ENCODE measurements at regions not wholly inside any gene's neighbourhood (a gene's known extent, or its start where the extent isn't known, plus 50 kb on each side); places are given as distances from the start of the nearest gene placed in this dataset.
A peak's percentile ranks its signal among the peaks of the same experiment; 100 is the strongest.
"Not testable (repeated sequence)": the region's sequence is repeated elsewhere in the genome, so short reads cannot be mapped to it uniquely, and the experiment has no call there.

DNA sequence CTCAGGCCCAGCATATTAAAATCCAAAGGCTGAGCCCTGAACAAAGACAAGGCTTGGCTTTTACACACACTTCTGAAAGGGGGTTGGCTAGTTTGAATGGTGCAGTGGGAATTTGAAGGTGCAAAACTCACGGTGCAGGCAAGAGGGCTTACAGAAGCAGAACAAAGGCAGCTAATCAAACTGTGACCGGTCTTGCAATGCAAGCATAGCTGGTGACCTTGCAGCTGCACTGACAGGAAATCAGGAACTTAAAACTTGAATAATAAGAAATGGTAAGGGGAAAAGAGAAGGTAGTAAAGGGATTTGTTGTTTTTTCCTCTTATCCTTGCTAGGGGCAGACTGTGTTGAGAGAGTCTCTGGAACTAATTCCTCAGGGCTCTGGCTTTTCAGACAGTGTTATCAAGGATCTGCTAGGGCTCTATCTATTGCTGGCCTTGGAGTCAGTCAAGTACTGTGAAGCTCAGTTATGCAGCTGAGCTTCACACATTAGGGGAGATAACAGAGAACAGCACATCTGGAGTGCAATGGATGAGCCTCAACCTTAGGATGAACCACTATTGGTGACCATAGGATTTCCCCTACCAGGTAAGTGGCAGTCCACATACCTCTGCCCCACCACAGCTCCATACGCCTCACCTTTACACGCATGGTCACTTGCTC is 97.6 kb downstream of the PPIAL4G start:
- DNase-seq = no peak

DNA sequence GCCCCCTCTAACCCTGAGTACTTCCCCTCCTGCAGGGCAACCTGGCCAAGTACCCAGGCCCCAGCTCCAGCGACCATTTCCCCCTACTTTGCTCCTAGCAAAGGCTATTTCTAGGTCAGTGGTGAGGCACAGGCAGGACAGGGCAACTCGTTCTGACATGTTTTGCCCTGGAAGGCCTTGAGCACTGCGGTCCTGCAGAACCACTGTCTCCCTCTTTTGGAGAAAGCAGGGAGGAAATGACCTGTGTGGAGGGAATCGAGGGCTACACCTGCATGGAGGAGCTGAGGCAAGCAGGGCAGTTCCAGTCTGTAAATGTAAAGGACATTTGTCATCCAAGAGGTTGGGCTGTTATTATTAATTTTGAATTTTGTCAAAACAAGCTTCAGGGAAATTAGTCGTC is 99.1 kb downstream of the PPIAL4G start:
- DNase-seq = no peak

DNA sequence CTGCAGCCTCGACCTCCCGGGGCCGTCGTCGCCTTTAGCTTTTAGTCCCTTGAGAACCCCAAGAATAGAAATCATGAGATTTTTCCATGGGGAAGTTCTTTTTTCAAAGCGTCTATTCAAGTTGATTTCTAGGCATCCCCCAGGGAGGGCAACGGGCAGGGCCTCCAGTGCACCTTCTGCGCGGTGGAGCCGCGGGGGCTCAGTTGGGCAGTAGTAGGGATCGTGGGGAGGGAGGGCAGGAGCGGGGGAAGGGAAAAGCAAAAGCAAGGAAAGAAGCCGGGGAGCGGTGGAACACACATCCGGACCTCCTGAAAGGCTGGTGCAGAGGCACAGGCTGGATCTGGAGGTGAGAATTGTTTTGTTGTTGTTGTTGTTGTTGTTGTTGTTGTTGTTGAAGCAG is 103.4 kb downstream of the PPIAL4G start:
- no peak for DNase-seq

- DNase-seq = no peak
Measured at GRCh38 chr1:148379170-148379500, 104.0 kb downstream of the PPIAL4G start.

DNA sequence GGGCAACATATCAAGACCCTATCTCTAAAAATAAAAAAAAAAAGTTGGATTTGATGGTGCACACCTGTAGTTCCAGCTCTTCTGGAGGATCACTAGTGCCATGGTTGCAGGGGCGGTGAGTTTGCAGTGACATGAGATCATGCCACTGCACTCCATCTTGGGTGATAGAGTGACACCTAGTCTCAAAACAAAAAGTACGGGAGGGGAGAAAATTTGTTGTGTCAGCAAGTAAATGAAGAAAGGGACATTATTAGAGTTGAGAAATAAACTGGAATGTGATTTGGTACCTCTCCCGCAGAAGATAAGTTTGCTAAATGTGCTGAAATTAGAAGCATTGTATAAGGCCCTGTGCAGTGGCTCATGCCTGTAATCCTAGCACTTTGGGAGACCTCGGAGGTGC is 105.1 kb downstream of the PPIAL4G start:
- not testable (repeated sequence) for DNase-seq

GRCh38 chr1:148377045-148377444 is 106.1 kb downstream of the PPIAL4G start:
- not testable (repeated sequence) for DNase-seq

- no peak for DNase-seq
Measured at GRCh38 chr1:148374101-148374500, 109.0 kb downstream of the PPIAL4G start.

GRCh38 chr1:148373192-148373925 is 109.7 kb downstream of the PPIAL4G start:
- no peak for DNase-seq

GRCh38 chr1:148372731-148373130 is 110.4 kb downstream of the PPIAL4G start:
- no peak for DNase-seq

GRCh38 chr1:148372051-148372726 is 110.9 kb downstream of the PPIAL4G start:
- DNase-seq = not testable (repeated sequence)

- peak; percentile 88 for DNase-seq
Measured at GRCh38 chr1:148371551-148371994, 111.5 kb downstream of the PPIAL4G start.

- not testable (repeated sequence) for DNase-seq
Measured at GRCh38 chr1:148370661-148371060, 112.4 kb downstream of the PPIAL4G start.

DNA sequence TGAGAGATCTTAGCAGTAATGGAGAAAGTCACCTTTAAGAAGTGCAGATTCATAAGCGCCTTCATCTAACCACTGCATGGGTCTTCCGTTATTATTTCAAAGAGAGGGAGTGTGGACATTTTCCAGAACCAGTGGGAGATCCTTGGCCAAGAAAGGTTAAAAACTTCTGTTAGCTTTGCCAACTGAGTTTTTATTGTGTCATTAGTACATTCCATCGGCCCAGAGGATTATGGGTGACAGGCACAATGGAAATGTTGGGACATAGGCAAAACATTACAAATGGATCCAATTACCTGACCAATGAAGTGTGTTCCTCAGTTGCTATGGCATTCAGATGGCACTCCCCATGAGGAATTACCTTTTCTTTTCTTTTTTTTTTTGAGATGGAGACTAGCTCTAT is 115.5 kb downstream of the PPIAL4G start:
- no peak for DNase-seq

- DNase-seq = not testable (repeated sequence)
Measured at GRCh38 chr1:148366136-148366753, 116.9 kb downstream of the PPIAL4G start.

- DNase-seq = not testable (repeated sequence)
Measured at GRCh38 chr1:148365151-148365550, 118.0 kb downstream of the PPIAL4G start.

GRCh38 chr1:148363979-148364378 is 119.1 kb downstream of the PPIAL4G start:
- DNase-seq = not testable (repeated sequence)

DNA sequence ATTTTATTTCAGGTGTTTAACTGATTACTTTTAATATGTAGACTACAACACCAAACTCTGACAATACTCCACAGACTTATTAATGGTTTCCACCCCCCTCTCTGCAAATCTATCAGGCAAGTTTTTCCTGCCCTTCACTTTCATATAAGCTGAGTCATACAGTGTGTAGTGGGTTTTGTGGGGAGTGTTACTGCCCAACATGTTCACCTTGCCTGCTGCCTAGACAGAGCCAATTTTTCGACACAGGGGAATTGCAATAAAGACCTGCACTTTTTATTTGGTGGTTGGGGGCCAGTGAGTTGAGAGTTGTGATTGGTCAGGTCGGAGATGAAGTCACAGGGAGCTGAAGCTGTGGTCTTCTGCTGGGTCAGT is 119.7 kb downstream of the PPIAL4G start:
- DNase-seq = no peak

GRCh38 chr1:148362626-148363438 is 120.3 kb downstream of the PPIAL4G start:
- DNase-seq = no peak

GRCh38 chr1:148362216-148362611 is 120.9 kb downstream of the PPIAL4G start:
- DNase-seq = no peak

- DNase-seq = peak; percentile 88
Measured at GRCh38 chr1:148361427-148362215, 121.5 kb downstream of the PPIAL4G start.

GRCh38 chr1:148357037-148357436 is 126.1 kb downstream of the PPIAL4G start:
- DNase-seq = no peak

DNA sequence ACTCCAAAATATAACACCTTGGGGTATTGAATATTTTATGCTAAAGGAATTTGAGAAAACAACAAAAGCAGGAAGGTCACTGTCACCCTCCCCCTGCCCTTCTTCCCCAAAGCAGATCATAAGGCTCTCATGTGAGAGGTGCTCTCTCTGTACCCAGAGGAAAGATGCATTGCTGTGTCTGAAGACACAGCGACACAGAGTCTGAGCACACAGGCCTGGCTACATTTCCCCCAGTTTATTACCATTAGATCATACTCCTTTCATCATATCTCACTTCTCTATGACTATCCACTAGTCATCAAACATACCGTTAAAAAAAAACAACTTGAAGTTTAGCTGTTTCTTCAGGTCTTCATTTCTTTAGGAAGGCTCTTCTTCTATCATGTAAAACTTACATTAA is 127.1 kb downstream of the PPIAL4G start:
- DNase-seq = no peak
